H9 (cell line): ENCODE measurements at regions not wholly inside any gene's neighbourhood (a gene's known extent, or its start where the extent isn't known, plus 50 kb on each side); places are given as distances from the start of the nearest gene placed in this dataset.

Experiments
- DNase-seq: peaks from one replicate; pipeline ENCODE4 v3.0.0-alpha.2; 2017
- H2AFZ ChIP-seq: one replicate; pipeline ENCODE4 v1.6.1; 2013; ENCODE audit warnings: mild to moderate bottlenecking, low read length, control low read depth, moderate library complexity
- H2AK5ac ChIP-seq: 2 replicates; pipeline ENCODE4 v1.6.1; 2013; ENCODE audit warnings: low read length, control low read depth, mixed read lengths; ENCODE audit not compliant: insufficient read length
- H2BK120ac ChIP-seq: one replicate; pipeline ENCODE4 v1.6.1; 2013; ENCODE audit warnings: low read depth, mild to moderate bottlenecking, low read length, control low read depth, inconsistent platforms; ENCODE audit not compliant: poor library complexity, severe bottlenecking
- H2BK12ac ChIP-seq: 2 replicates; pipeline ENCODE4 v1.6.1; 2013; ENCODE audit warnings: low read length, control low read depth, mixed read lengths, low read depth; ENCODE audit not compliant: insufficient read length
- H2BK15ac ChIP-seq: 2 replicates; pipeline ENCODE4 v1.6.1; 2013; ENCODE audit warnings: low read depth, low read length, control low read depth
- H2BK20ac ChIP-seq: one replicate; pipeline ENCODE4 v1.6.1; 2013; ENCODE audit warnings: low read depth, mild to moderate bottlenecking, low read length, control low read depth, inconsistent platforms; ENCODE audit not compliant: poor library complexity, severe bottlenecking
- H2BK5ac ChIP-seq: 2 replicates; pipeline ENCODE4 v1.6.1; 2013; ENCODE audit warnings: low read length, control low read depth, mixed read lengths; ENCODE audit not compliant: insufficient read length
- H3K14ac ChIP-seq: 2 replicates; pipeline ENCODE4 v1.6.1; 2013; ENCODE audit warnings: low read length, control low read depth; ENCODE audit not compliant: insufficient read depth
- H3K18ac ChIP-seq: 2 replicates; pipeline ENCODE4 v1.6.1; 2013; ENCODE audit warnings: low read depth, mild to moderate bottlenecking, mixed read lengths, low read length, control low read depth; ENCODE audit not compliant: insufficient read length
- H3K23ac ChIP-seq: 2 replicates; pipeline ENCODE4 v1.6.1; 2013; ENCODE audit warnings: low read length, control low read depth, mixed read lengths, low read depth; ENCODE audit not compliant: insufficient read length
- H3K23me2 ChIP-seq: 2 replicates; pipeline ENCODE4 v1.6.1; 2013; ENCODE audit warnings: low read depth, mild to moderate bottlenecking, mixed read lengths, low read length, control low read depth; ENCODE audit not compliant: insufficient read length, poor library complexity, severe bottlenecking
- H3K27ac ChIP-seq: 2 replicates; pipeline ENCODE4 v1.5.1; 2013; ENCODE audit warnings: low read length, control low read depth, mixed read lengths, low read depth; ENCODE audit not compliant: insufficient read length
- H3K27me3 ChIP-seq: 2 replicates; pipeline ENCODE4 v1.6.1; 2013; ENCODE audit warnings: low read length, control low read depth, inconsistent platforms; ENCODE audit not compliant: insufficient read depth
- H3K4ac ChIP-seq: 2 replicates; pipeline ENCODE4 v1.6.1; 2013; ENCODE audit warnings: low read depth, mild to moderate bottlenecking, control low read depth, inconsistent platforms, low read length, moderate library complexity
- H3K4me1 ChIP-seq: 2 replicates; pipeline ENCODE4 v1.6.1; 2013; ENCODE audit warnings: low read length, control low read depth, inconsistent platforms; ENCODE audit not compliant: insufficient read depth
- H3K4me2 ChIP-seq: 2 replicates; pipeline ENCODE4 v1.6.1; 2013; ENCODE audit warnings: low read length, control low read depth, mixed read lengths; ENCODE audit not compliant: insufficient read length, insufficient read depth
- H3K56ac ChIP-seq: 2 replicates; pipeline ENCODE4 v1.6.1; 2013; ENCODE audit warnings: low read depth, mild to moderate bottlenecking, mixed read lengths, low read length, control low read depth; ENCODE audit not compliant: insufficient read length
- H3K79me1 ChIP-seq: 2 replicates; pipeline ENCODE4 v1.6.1; 2013; ENCODE audit warnings: low read depth, mild to moderate bottlenecking, moderate library complexity, low read length, control low read depth, inconsistent platforms; ENCODE audit not compliant: insufficient read depth, poor library complexity, severe bottlenecking
- H3K79me2 ChIP-seq: 2 replicates; pipeline ENCODE4 v1.6.1; 2013; ENCODE audit warnings: low read length, control low read depth, inconsistent platforms; ENCODE audit not compliant: insufficient read depth
- H3K9ac ChIP-seq: 2 replicates; pipeline ENCODE4 v1.6.1; 2013; ENCODE audit warnings: low read length, control low read depth, mixed read lengths; ENCODE audit not compliant: insufficient read length; ENCODE audit errors: extremely low read depth
- H3K9me3 ChIP-seq: one replicate; pipeline ENCODE4 v1.6.1; 2013; ENCODE audit warnings: low read depth, low read length, inconsistent platforms; ENCODE audit not compliant: control insufficient read depth
- H3T11ph ChIP-seq: one replicate; pipeline ENCODE4 v1.6.1; 2013; ENCODE audit warnings: mild to moderate bottlenecking, low read length, control low read depth, inconsistent platforms
- H4K20me1 ChIP-seq: one replicate; pipeline ENCODE4 v1.6.1; 2013; ENCODE audit not compliant: control insufficient read depth, insufficient read length, insufficient read depth
- H4K5ac ChIP-seq: 2 replicates; pipeline ENCODE4 v1.6.1; 2013; ENCODE audit warnings: low read depth, mild to moderate bottlenecking, mixed read lengths, low read length, control low read depth; ENCODE audit not compliant: insufficient read length
- H4K8ac ChIP-seq: replicated peaks from 2 replicates; pipeline ENCODE4 v1.6.1; 2013; ENCODE audit warnings: low read length, control low read depth, mixed read lengths, low read depth; ENCODE audit not compliant: insufficient read length
- H4K91ac ChIP-seq: 2 replicates; pipeline ENCODE4 v1.6.1; 2013; ENCODE audit warnings: low read depth, mild to moderate bottlenecking, moderate library complexity, mixed read lengths, low read length, control low read depth; ENCODE audit not compliant: insufficient read length
- H3K27ac Mint-ChIP-seq, 3 experiments: 2 replicates in 2 of 3; 3 replicates in 1 of 3; pipeline ENCODE4 v1.8.0; 2020 to 2021; ENCODE audit warnings: mixed read lengths in 3 of 3, mild to moderate bottlenecking in 1 of 3, moderate library complexity in 1 of 3
- H3K27me3 Mint-ChIP-seq: 2 replicates; pipeline ENCODE4 v1.8.0; 2021; ENCODE audit warnings: low read depth, mild to moderate bottlenecking, moderate library complexity, mixed read lengths
- H3K36me3 Mint-ChIP-seq, 3 experiments: 2 replicates in 2 of 3; 3 replicates in 1 of 3; pipeline ENCODE4 v1.8.0; 2020 to 2021; ENCODE audit warnings: low read depth in 3 of 3, mixed read lengths in 3 of 3; ENCODE audit not compliant: insufficient read depth in 1 of 3
- H3K4me1 Mint-ChIP-seq, 2 experiments: 2 replicates each; pipeline ENCODE4 v1.8.0; 2020; ENCODE audit warnings: mixed read lengths in 2 of 2
- H3K4me3 Mint-ChIP-seq, 2 experiments: 2 replicates in 1 of 2; 3 replicates in 1 of 2; pipeline ENCODE4 v1.8.0; 2020 to 2021; ENCODE audit warnings: mild to moderate bottlenecking in 2 of 2, mixed read lengths in 2 of 2, moderate library complexity in 1 of 2
- H3K9me3 Mint-ChIP-seq, 2 experiments: 2 replicates in 1 of 2; 3 replicates in 1 of 2; pipeline ENCODE4 v1.8.0; 2020; ENCODE audit warnings: mild to moderate bottlenecking in 2 of 2, mixed read lengths in 2 of 2, moderate library complexity in 1 of 2
- CTCF ChIP-seq: fragments of 200-600 bp; sonication (generic); conservative IDR thresholded peaks from 3 replicates; pipeline ENCODE4 v1.8.0; 2021; ENCODE audit warnings: antibody characterized with exemption, mild to moderate bottlenecking
- WGBS: extraction: QIAGEN DNeasy Blood & Tissue Kit; methylation state at CpG from one replicate; pipeline ENCODE4 v1.1.7; 2013; ENCODE audit warnings: missing lambda C conversion rate, low lambda C conversion rate, mixed read lengths; ENCODE audit not compliant: insufficient read length; ENCODE audit errors: extremely low coverage; 5-methylcytosine and 5-hydroxymethylcytosine counted together

GRCh38 chr2:215684448-215685237 is 248.8 kb upstream of the FN1 start:
- Histone ChIP-seq H3K27me3 (no peaks in the 10 kb centered on the region), H4K8ac (no peak overlapping the region), H3K23ac (no peak overlapping the region), H3K23me2 (no peaks in the 10 kb centered on the region), H3T11ph (no peak overlapping the region), H4K91ac (no peak overlapping the region), H3K56ac (no peak overlapping the region), H3K79me1 (no peaks in the 10 kb centered on the region), H2BK120ac (no peak overlapping the region), H3K27ac (no peak overlapping the region), H3K9ac (no peak overlapping the region), H2BK20ac (no peak overlapping the region), H2BK15ac (no peak overlapping the region), H3K14ac (no peak overlapping the region), H3K4me2 (no peak overlapping the region), H2AK5ac (no peak overlapping the region), H3K18ac (no peak overlapping the region), H2BK12ac (no peak overlapping the region), H2BK5ac (no peak overlapping the region), H3K79me2 (no peaks in the 10 kb centered on the region), H4K5ac (no peak overlapping the region), H3K4ac (no peak overlapping the region), H3K9me3 (no peaks in the 10 kb centered on the region), H2AFZ (no peak overlapping the region), H4K20me1 (no peaks in the 10 kb centered on the region), H3K4me1 (no peaks in the 10 kb centered on the region)
- Mint-ChIP-seq H3K4me3 (no peak overlapping the region), H3K27ac (no peak overlapping the region), H3K4me1 (peaks cover 0 to 5% of the 10 kb centered on the region in 2 experiments; a peak in 1 of 4 replicates), H3K27me3 (no peaks in the 10 kb centered on the region), H3K36me3 (peaks cover 0 to 3% (median 0%) of the 10 kb centered on the region in 3 experiments; a peak in 3 of 7 replicates), H3K9me3 (peaks cover 0 to 3% of the 10 kb centered on the region in 2 experiments; a peak in 3 of 5 replicates)
- WGBS = no CpG with 5 or more reads among the region's 4 CpGs
- no peak for TF ChIP-seq CTCF
- no peak for DNase-seq
